ENCODE measurements at regions not wholly inside any gene's neighbourhood (a gene's known extent, or its start where the extent isn't known, plus 50 kb on each side); places are given as distances from the start of the nearest gene placed in this dataset.
A peak's percentile ranks its signal among the peaks of the same experiment; 100 is the strongest.

DNA sequence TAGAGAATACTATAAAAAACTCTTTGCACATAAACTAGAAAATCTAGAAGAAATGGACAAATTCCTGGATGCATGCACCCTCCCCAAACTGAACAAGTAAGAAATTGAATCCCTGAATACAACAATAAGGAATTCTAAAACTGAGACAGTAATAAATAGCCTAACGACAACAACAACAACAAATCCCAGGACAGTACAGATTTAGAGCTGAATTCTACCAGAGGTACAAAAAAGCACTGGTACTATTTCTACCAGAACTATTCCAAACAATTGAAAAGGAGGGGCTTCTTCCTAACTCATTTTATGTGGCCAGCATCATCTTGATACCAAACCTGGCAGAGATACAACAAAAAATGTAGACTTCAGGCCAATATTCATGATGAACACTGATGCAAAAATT, 394.4 kb upstream of the RORB start:
- TF ChIP-seq, protein P1, sequence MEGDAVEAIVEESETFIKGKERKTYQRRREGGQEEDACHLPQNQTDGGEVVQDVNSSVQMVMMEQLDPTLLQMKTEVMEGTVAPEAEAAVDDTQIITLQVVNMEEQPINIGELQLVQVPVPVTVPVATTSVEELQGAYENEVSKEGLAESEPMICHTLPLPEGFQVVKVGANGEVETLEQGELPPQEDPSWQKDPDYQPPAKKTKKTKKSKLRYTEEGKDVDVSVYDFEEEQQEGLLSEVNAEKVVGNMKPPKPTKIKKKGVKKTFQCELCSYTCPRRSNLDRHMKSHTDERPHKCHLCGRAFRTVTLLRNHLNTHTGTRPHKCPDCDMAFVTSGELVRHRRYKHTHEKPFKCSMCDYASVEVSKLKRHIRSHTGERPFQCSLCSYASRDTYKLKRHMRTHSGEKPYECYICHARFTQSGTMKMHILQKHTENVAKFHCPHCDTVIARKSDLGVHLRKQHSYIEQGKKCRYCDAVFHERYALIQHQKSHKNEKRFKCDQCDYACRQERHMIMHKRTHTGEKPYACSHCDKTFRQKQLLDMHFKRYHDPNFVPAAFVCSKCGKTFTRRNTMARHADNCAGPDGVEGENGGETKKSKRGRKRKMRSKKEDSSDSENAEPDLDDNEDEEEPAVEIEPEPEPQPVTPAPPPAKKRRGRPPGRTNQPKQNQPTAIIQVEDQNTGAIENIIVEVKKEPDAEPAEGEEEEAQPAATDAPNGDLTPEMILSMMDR (IDR thresholded peaks at IDR 0.05; ENCODE audit: insufficient read depth, low read length, poor library complexity, severe bottlenecking) = no peak
- Histone ChIP-seq H3K4me3 (ENCODE audit: low read depth, low read length) (no peak overlapping the region), H3K27me3 (ENCODE audit: control insufficient read depth, insufficient read depth, low read length) (no peaks in the 10 kb centered on the region), H3K36me3 (ENCODE audit: control insufficient read depth, insufficient read depth, low read length) (no peaks in the 10 kb centered on the region)
- DNase-seq (ENCODE audit: low read depth) = no peak

- no peaks in the 10 kb centered on the region for H3K36me3 ChIP-seq (ENCODE audit: control insufficient read depth, insufficient read depth, low read length)
- TF ChIP-seq, protein P1 (IDR thresholded peaks at IDR 0.05; ENCODE audit: insufficient read depth, low read length, poor library complexity, severe bottlenecking) = no peak
- H3K4me3 ChIP-seq (ENCODE audit: low read depth, low read length) = no peak overlapping the region
- H3K27me3 ChIP-seq (ENCODE audit: control insufficient read depth, insufficient read depth, low read length) = no peaks in the 10 kb centered on the region
- DNase-seq (ENCODE audit: low read depth) = no peak
Measured at GRCh38 chr9:74107692-74108091, 389.4 kb upstream of the RORB start.

DNA sequence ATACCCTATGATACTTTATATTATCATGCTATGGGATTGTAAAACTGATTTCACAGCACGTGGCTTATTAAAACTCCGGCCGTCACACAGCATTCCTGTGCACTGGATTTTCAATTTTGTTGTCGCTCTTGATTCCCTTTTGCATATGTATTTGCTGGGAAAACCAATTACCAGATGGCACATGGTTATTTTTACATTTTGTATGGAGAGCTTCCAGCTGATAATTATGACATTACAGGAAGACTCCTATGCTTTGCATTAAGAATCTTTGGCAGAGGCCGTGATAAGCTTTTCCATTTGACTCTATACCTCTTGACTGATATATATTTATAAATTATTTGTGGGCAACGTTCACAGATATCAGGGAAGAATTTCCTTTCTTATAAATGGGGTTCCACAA, 381.2 kb upstream of the RORB start:
- H3K4me3 ChIP-seq (ENCODE audit: low read depth, low read length) = no peak overlapping the region
- no peaks in the 10 kb centered on the region for H3K36me3 ChIP-seq (ENCODE audit: control insufficient read depth, insufficient read depth, low read length)
- no peak for DNase-seq (ENCODE audit: low read depth)
- TF ChIP-seq, protein P1 (IDR thresholded peaks at IDR 0.05; ENCODE audit: insufficient read depth, low read length, poor library complexity, severe bottlenecking) = no peak
- H3K27me3 ChIP-seq (ENCODE audit: control insufficient read depth, insufficient read depth, low read length) = no peaks in the 10 kb centered on the region

DNA sequence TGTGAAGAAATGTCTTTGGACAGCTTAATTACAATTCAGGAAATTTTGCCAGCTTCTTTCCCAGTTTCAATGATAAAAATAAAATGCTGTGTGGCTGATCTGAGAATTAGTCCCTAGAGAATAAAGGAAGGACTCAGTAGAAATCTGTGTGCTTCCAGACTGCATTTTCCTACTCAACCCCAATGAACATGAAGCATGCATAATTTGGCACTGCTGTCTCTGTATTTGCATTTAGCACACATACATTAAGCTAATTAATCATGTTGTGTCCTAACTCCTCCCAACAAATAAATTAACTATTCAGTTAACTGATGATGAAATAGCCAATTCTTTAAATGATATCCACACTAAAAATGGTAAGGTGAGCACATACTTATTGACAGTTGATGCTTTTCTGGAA, 380.0 kb upstream of the RORB start:
- Histone ChIP-seq H3K4me3 (ENCODE audit: low read depth, low read length) (no peak overlapping the region), H3K27me3 (ENCODE audit: control insufficient read depth, insufficient read depth, low read length) (no peaks in the 10 kb centered on the region), H3K36me3 (ENCODE audit: control insufficient read depth, insufficient read depth, low read length) (no peaks in the 10 kb centered on the region)
- TF ChIP-seq, protein P1 (IDR thresholded peaks at IDR 0.05; ENCODE audit: insufficient read depth, low read length, poor library complexity, severe bottlenecking) = no peak
- DNase-seq (ENCODE audit: low read depth) = no peak

GRCh38 chr9:74117731-74118130, 379.4 kb upstream of the RORB start:
- peak; percentile 50 for DNase-seq (ENCODE audit: low read depth)
- TF ChIP-seq, protein P1 (IDR thresholded peaks at IDR 0.05; ENCODE audit: insufficient read depth, low read length, poor library complexity, severe bottlenecking) = no peak

DNA sequence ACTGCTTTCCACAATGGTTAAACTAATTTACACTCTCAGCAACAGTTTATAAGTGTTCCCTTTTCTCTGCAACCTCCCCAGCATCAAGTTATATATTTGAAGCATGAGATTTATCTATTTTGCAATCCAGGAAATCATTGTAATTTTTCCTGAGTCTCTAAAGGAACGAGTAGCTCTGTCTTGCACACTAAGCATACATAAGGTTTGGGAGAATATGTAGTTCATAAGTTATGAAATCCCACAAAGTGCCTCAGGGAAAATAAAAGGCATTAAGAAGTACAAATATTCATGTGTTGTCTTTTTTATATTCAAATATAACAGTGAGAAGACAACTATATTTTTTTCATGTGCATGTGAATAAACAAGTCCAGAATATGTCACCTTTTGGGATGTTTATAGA, 377.1 kb upstream of the RORB start:
- H3K4me3 ChIP-seq (ENCODE audit: low read depth, low read length) = no peak overlapping the region
- no peaks in the 10 kb centered on the region for H3K27me3 ChIP-seq (ENCODE audit: control insufficient read depth, insufficient read depth, low read length)
- TF ChIP-seq, protein P1 (IDR thresholded peaks at IDR 0.05; ENCODE audit: insufficient read depth, low read length, poor library complexity, severe bottlenecking) = no peak
- no peak for DNase-seq (ENCODE audit: low read depth)
- H3K36me3 ChIP-seq (ENCODE audit: control insufficient read depth, insufficient read depth, low read length) = no peaks in the 10 kb centered on the region

More at GRCh38 chr9:74117731-74118130, 379.4 kb upstream of the RORB start:
- Histone ChIP-seq H3K4me3 (ENCODE audit: low read depth, low read length) (no peak overlapping the region), H3K27me3 (ENCODE audit: control insufficient read depth, insufficient read depth, low read length) (no peaks in the 10 kb centered on the region), H3K36me3 (ENCODE audit: control insufficient read depth, insufficient read depth, low read length) (no peaks in the 10 kb centered on the region)

Data from kidney epithelial cell (primary cell).